ENCODE measurements at regions not wholly inside any gene's neighbourhood (a gene's known extent, or its start where the extent isn't known, plus 50 kb on each side); places are given as distances from the start of the nearest gene placed in this dataset.

- no peak for TF ChIP-seq POLR2A (IDR thresholded peaks at IDR 0.05)
- TF ChIP-seq CTCF (IDR thresholded peaks at IDR 0.05): no peak
Measured at GRCh38 chr2:16334886-16335603, 330.6 kb downstream of the CYRIA start.
